ENCODE measurements at regions not wholly inside any gene's neighbourhood (a gene's known extent, or its start where the extent isn't known, plus 50 kb on each side); places are given as distances from the start of the nearest gene placed in this dataset.

GRCh38 chr5:36374266-36374862 lies 72.7 kb upstream of the RANBP3L start:
- H3K27ac Mint-ChIP-seq (ENCODE audit: unreplicated experiment) = no peak overlapping the region
- TF ChIP-seq, protein P1, sequence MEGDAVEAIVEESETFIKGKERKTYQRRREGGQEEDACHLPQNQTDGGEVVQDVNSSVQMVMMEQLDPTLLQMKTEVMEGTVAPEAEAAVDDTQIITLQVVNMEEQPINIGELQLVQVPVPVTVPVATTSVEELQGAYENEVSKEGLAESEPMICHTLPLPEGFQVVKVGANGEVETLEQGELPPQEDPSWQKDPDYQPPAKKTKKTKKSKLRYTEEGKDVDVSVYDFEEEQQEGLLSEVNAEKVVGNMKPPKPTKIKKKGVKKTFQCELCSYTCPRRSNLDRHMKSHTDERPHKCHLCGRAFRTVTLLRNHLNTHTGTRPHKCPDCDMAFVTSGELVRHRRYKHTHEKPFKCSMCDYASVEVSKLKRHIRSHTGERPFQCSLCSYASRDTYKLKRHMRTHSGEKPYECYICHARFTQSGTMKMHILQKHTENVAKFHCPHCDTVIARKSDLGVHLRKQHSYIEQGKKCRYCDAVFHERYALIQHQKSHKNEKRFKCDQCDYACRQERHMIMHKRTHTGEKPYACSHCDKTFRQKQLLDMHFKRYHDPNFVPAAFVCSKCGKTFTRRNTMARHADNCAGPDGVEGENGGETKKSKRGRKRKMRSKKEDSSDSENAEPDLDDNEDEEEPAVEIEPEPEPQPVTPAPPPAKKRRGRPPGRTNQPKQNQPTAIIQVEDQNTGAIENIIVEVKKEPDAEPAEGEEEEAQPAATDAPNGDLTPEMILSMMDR (IDR thresholded peaks at IDR 0.05) = no peak
- DNase-seq (ENCODE audit: extremely low spot score, unreplicated experiment) = no peak
- H3K27me3 Mint-ChIP-seq (ENCODE audit: unreplicated experiment) = peaks cover 5% of the 10 kb centered on the region
- no peaks in the 10 kb centered on the region for H3K9me3 Mint-ChIP-seq (ENCODE audit: unreplicated experiment)
- H3K36me3 Mint-ChIP-seq (ENCODE audit: unreplicated experiment) = no peaks in the 10 kb centered on the region
- no peak overlapping the region for H3K4me3 Mint-ChIP-seq (ENCODE audit: unreplicated experiment)
- H3K4me1 Mint-ChIP-seq (ENCODE audit: unreplicated experiment) = peaks cover 4% of the 10 kb centered on the region

DNA sequence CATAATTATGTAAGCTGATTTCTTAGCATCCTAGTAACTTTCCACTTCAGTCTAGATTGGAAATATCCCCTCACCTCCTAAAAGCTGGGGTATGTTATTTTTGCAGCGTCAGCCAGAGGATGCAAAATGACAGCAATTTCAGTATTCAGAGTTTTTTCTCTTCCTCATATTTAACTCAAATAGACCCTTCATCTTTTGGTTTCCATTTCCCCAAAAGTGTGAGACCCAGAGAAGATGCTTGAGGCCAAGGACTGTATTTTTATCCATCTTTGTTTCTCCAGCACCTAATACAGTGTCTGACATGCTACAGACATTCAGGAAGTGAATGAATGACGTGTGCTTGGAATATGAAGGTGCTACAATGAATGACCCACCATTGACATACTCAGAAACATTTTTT lies 75.5 kb upstream of the RANBP3L start:
- H3K4me3 Mint-ChIP-seq (ENCODE audit: unreplicated experiment) = no peak overlapping the region
- H3K27ac Mint-ChIP-seq (ENCODE audit: unreplicated experiment) = no peak overlapping the region
- DNase-seq (ENCODE audit: extremely low spot score, unreplicated experiment) = no peak
- H3K4me1 Mint-ChIP-seq (ENCODE audit: unreplicated experiment) = peaks cover 4% of the 10 kb centered on the region
- peaks cover 10% of the 10 kb centered on the region for H3K27me3 Mint-ChIP-seq (ENCODE audit: unreplicated experiment)
- H3K9me3 Mint-ChIP-seq (ENCODE audit: unreplicated experiment) = no peaks in the 10 kb centered on the region
- TF ChIP-seq, protein P1 (IDR thresholded peaks at IDR 0.05) = no peak
- H3K36me3 Mint-ChIP-seq (ENCODE audit: unreplicated experiment) = no peaks in the 10 kb centered on the region

- no peaks in the 10 kb centered on the region for H3K36me3 Mint-ChIP-seq (ENCODE audit: unreplicated experiment)
- no peak for DNase-seq (ENCODE audit: extremely low spot score, unreplicated experiment)
- H3K27me3 Mint-ChIP-seq (ENCODE audit: unreplicated experiment) = peaks cover 10% of the 10 kb centered on the region
- TF ChIP-seq, protein P1 (IDR thresholded peaks at IDR 0.05) = no peak
- peak overlapping the region; percentile 12 for H3K27ac Mint-ChIP-seq (ENCODE audit: unreplicated experiment)
- no peaks in the 10 kb centered on the region for H3K9me3 Mint-ChIP-seq (ENCODE audit: unreplicated experiment)
- no peak overlapping the region for H3K4me3 Mint-ChIP-seq (ENCODE audit: unreplicated experiment)
- H3K4me1 Mint-ChIP-seq (ENCODE audit: unreplicated experiment) = peaks cover 4% of the 10 kb centered on the region
Observed at GRCh38 chr5:36378551-36378950, 76.8 kb upstream of the RANBP3L start.

DNA sequence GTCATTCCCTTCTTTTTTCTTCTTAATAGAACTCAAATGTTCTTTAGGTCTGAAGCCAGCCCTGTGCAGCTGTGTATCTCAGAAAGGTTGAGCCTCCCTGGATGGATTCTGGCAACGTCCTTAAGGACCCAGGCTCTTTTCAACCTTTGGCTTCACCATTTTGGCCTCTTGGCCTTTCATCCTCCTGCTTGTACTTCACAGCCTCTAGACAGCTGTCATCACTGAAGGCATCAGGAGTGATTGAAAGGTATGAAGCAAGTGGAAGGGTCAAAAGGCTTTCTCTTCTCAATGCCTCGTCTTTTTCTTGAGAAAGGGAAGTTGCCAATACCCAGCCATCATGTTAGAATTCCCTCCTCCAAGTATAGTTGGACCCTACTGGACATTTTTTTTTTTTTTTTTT lies 81.2 kb upstream of the RANBP3L start:
- H3K36me3 Mint-ChIP-seq (ENCODE audit: unreplicated experiment) = no peaks in the 10 kb centered on the region
- H3K27me3 Mint-ChIP-seq (ENCODE audit: unreplicated experiment) = peaks cover 11% of the 10 kb centered on the region
- H3K27ac Mint-ChIP-seq (ENCODE audit: unreplicated experiment) = no peak overlapping the region
- no peak for DNase-seq (ENCODE audit: extremely low spot score, unreplicated experiment)
- H3K9me3 Mint-ChIP-seq (ENCODE audit: unreplicated experiment) = no peaks in the 10 kb centered on the region
- H3K4me3 Mint-ChIP-seq (ENCODE audit: unreplicated experiment) = no peak overlapping the region
- peaks cover 4% of the 10 kb centered on the region for H3K4me1 Mint-ChIP-seq (ENCODE audit: unreplicated experiment)
- TF ChIP-seq, protein P1 (IDR thresholded peaks at IDR 0.05) = no peak

GRCh38 chr5:36383942-36384341 lies 82.2 kb upstream of the RANBP3L start:
- Mint-ChIP-seq H3K4me1 (ENCODE audit: unreplicated experiment) (no peaks in the 10 kb centered on the region), H3K36me3 (ENCODE audit: unreplicated experiment) (no peaks in the 10 kb centered on the region), H3K27ac (ENCODE audit: unreplicated experiment) (no peak overlapping the region), H3K4me3 (ENCODE audit: unreplicated experiment) (no peak overlapping the region), H3K27me3 (ENCODE audit: unreplicated experiment) (peaks cover 11% of the 10 kb centered on the region), H3K9me3 (ENCODE audit: unreplicated experiment) (no peaks in the 10 kb centered on the region)
- TF ChIP-seq, protein P1 (IDR thresholded peaks at IDR 0.05) = no peak
- no peak for DNase-seq (ENCODE audit: extremely low spot score, unreplicated experiment)
